ENCODE measurements at regions not wholly inside any gene's neighbourhood (a gene's known extent, or its start where the extent isn't known, plus 50 kb on each side); places are given as distances from the start of the nearest gene placed in this dataset.
A peak's percentile ranks its signal among the peaks of the same experiment; 100 is the strongest.

DNA sequence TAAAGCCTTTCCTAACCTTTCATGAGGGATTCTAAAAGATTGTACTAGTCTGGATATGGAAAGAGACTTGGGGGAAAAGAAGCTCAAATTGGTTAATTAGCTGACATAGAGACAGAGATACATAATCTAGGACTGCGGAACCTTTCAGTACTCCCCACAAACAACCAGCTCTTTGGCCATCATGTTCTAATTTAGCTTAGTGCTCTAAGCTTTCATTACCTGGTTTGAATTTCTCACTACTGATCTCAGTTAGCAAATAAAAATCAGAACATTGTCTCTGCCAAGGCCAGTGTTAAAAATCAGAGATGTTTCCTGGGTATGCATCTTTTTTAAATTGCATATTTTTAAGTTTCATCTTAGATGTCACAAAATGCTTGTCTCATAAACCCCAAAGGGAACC is 254.4 kb downstream of the GLUD2 start:
- Mint-ChIP-seq H3K4me3 (no peak overlapping the region), H3K4me1 (no peaks in the 10 kb centered on the region), H3K27me3 (no peaks in the 10 kb centered on the region), H3K36me3 (ENCODE audit: low read depth) (no peaks in the 10 kb centered on the region), H3K9me3 (no peaks in the 10 kb centered on the region), H3K27ac (no peak overlapping the region)
- ATAC-seq (replicated peaks), result no peak

DNA sequence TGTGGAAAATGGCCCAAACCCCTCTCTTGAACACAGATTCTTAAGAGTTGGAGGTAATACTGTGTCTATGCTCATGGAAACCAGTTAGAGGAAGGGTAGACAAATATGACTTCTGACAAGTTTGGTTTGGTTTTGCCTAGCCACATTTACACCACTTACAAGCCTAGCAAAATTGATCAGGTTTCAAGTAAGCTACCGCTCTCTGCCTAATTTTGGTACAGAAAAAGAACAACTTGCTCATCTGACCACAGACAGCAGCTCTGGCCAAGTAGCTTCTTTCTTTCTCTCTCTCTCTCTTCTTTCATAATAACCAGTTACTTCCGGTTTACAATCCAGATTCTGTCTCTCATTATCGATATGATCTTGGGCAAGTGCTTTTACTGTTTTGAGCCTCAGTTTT is 260.0 kb downstream of the GLUD2 start:
- H3K4me3 Mint-ChIP-seq, result peak overlapping the region; percentile 70
- H3K27ac Mint-ChIP-seq, result peak overlapping the region; percentile 99
- H3K9me3 Mint-ChIP-seq, result no peaks in the 10 kb centered on the region
- no peaks in the 10 kb centered on the region for H3K27me3 Mint-ChIP-seq
- peaks cover 16% of the 10 kb centered on the region for H3K4me1 Mint-ChIP-seq
- peak; percentile 70 for ATAC-seq (replicated peaks)
- peaks cover 11% of the 10 kb centered on the region for H3K36me3 Mint-ChIP-seq (ENCODE audit: low read depth)

- peak overlapping the region; percentile 70 for H3K4me3 Mint-ChIP-seq
- peak; percentile 77 for ATAC-seq (replicated peaks)
- peaks cover 11% of the 10 kb centered on the region for H3K36me3 Mint-ChIP-seq (ENCODE audit: low read depth)
- H3K27me3 Mint-ChIP-seq, result no peaks in the 10 kb centered on the region
- H3K27ac Mint-ChIP-seq, result peak overlapping the region; percentile 99
- no peaks in the 10 kb centered on the region for H3K9me3 Mint-ChIP-seq
- H3K4me1 Mint-ChIP-seq, result peaks cover 16% of the 10 kb centered on the region
Measured at GRCh38 chrX:121308276-121308805, 260.9 kb downstream of the GLUD2 start.

DNA sequence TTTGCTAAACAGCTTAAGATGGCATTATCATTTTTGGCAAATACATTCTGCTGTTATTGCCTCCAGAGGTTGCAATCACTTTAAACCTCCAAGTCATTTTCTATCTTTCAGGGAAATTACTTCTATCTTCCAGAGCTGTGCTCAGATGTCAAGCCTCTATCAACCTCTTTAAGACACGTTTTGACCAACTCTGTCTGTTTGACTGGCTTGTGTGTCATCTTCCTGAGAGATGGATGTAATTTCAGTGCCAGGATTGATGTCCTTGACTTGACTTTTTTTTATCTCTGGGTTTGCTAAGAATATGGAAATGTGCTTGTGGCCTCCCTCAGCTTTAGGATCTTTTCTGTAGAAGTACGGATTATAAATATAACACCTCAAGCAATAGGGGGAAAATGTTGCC is 263.4 kb downstream of the GLUD2 start:
- H3K4me1 Mint-ChIP-seq, result peaks cover 16% of the 10 kb centered on the region
- H3K9me3 Mint-ChIP-seq, result no peaks in the 10 kb centered on the region
- H3K36me3 Mint-ChIP-seq (ENCODE audit: low read depth), result peaks cover 11% of the 10 kb centered on the region
- H3K27me3 Mint-ChIP-seq, result no peaks in the 10 kb centered on the region
- H3K4me3 Mint-ChIP-seq, result no peak overlapping the region
- no peak overlapping the region for H3K27ac Mint-ChIP-seq
- no peak for ATAC-seq (replicated peaks)

- H3K27ac Mint-ChIP-seq, result no peak overlapping the region
- H3K36me3 Mint-ChIP-seq (ENCODE audit: low read depth), result no peaks in the 10 kb centered on the region
- ATAC-seq (replicated peaks), result no peak
- H3K27me3 Mint-ChIP-seq, result peaks cover 3% of the 10 kb centered on the region
- no peaks in the 10 kb centered on the region for H3K9me3 Mint-ChIP-seq
- H3K4me1 Mint-ChIP-seq, result no peaks in the 10 kb centered on the region
- no peak overlapping the region for H3K4me3 Mint-ChIP-seq
Measured at GRCh38 chrX:121320441-121320840, 273.0 kb downstream of the GLUD2 start.

- no peak for ATAC-seq (replicated peaks)
- Mint-ChIP-seq H3K9me3 (no peaks in the 10 kb centered on the region), H3K27me3 (peaks cover 3% of the 10 kb centered on the region), H3K4me3 (no peak overlapping the region), H3K4me1 (no peaks in the 10 kb centered on the region), H3K36me3 (ENCODE audit: low read depth) (no peaks in the 10 kb centered on the region), H3K27ac (no peak overlapping the region)
Measured at GRCh38 chrX:121322159-121322558, 274.7 kb downstream of the GLUD2 start.

DNA sequence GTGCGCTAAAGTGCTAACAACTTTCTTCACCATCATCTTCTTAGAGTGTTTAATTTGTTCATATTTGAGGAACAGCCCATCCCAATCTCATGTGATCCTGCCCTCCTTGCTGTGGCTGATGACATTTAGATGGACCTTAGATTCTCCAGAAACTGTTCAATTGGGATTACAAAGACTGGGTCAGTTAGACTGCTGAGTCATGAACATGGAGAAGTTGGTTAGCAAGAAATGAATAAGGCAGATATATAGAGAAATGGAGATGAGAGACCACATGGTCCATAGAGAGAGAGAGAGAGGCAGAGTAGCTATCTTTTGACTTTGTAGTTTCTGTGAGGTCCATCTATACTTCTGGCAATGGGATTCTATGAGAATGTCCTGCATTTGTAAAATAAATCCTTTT is 275.9 kb downstream of the GLUD2 start:
- Mint-ChIP-seq H3K4me1 (no peaks in the 10 kb centered on the region), H3K27ac (no peak overlapping the region), H3K27me3 (peaks cover 3% of the 10 kb centered on the region), H3K9me3 (no peaks in the 10 kb centered on the region), H3K36me3 (ENCODE audit: low read depth) (no peaks in the 10 kb centered on the region), H3K4me3 (no peak overlapping the region)
- no peak for ATAC-seq (replicated peaks)

- H3K9me3 Mint-ChIP-seq, result no peaks in the 10 kb centered on the region
- no peaks in the 10 kb centered on the region for H3K27me3 Mint-ChIP-seq
- H3K4me1 Mint-ChIP-seq, result no peaks in the 10 kb centered on the region
- H3K36me3 Mint-ChIP-seq (ENCODE audit: low read depth), result no peaks in the 10 kb centered on the region
- ATAC-seq (replicated peaks), result no peak
- no peak overlapping the region for H3K27ac Mint-ChIP-seq
- no peak overlapping the region for H3K4me3 Mint-ChIP-seq
Measured at GRCh38 chrX:121333942-121334341, 286.5 kb downstream of the GLUD2 start.

DNA sequence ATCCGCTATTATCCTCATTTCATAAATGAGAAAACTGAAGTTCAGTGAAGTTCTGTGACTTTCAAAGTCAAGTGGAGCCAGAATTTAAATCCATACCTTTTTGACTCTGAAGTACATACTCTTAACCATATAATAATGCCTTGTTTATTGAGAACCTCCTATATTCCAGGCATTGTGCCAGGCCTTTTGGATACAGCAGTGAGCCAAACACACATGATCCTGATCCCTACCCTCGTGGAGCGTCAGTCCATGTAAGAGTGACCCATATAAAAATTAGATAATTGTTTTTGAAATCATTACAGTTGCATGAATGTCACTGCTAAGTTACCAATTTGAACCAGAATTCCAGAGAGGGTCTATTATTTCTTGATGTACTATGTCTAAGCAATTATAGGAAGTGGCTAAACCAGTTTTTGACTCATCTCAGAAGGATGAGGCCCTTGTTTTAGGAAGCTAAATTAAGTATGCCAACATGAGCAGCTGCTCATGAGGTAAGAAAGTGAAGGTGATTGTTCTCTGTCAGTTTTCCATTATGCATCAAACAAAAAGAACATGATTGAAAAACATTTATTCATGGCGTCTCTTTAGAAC is 289.5 kb downstream of the GLUD2 start:
- H3K27me3 Mint-ChIP-seq, result no peaks in the 10 kb centered on the region
- no peaks in the 10 kb centered on the region for H3K36me3 Mint-ChIP-seq (ENCODE audit: low read depth)
- no peak overlapping the region for H3K4me3 Mint-ChIP-seq
- ATAC-seq (replicated peaks), result no peak
- H3K9me3 Mint-ChIP-seq, result no peaks in the 10 kb centered on the region
- no peak overlapping the region for H3K27ac Mint-ChIP-seq
- no peaks in the 10 kb centered on the region for H3K4me1 Mint-ChIP-seq

GRCh38 chrX:121337816-121338215 is 290.4 kb downstream of the GLUD2 start:
- H3K27me3 Mint-ChIP-seq, result no peaks in the 10 kb centered on the region
- no peaks in the 10 kb centered on the region for H3K36me3 Mint-ChIP-seq (ENCODE audit: low read depth)
- no peaks in the 10 kb centered on the region for H3K4me1 Mint-ChIP-seq
- no peak overlapping the region for H3K4me3 Mint-ChIP-seq
- H3K27ac Mint-ChIP-seq, result no peak overlapping the region
- no peak for ATAC-seq (replicated peaks)
- H3K9me3 Mint-ChIP-seq, result no peaks in the 10 kb centered on the region

GRCh38 chrX:121349263-121349662 is 301.9 kb downstream of the GLUD2 start:
- no peak overlapping the region for H3K27ac Mint-ChIP-seq
- H3K4me1 Mint-ChIP-seq, result no peaks in the 10 kb centered on the region
- H3K9me3 Mint-ChIP-seq, result no peaks in the 10 kb centered on the region
- peaks cover 12% of the 10 kb centered on the region for H3K27me3 Mint-ChIP-seq
- H3K4me3 Mint-ChIP-seq, result no peak overlapping the region
- H3K36me3 Mint-ChIP-seq (ENCODE audit: low read depth), result no peaks in the 10 kb centered on the region
- ATAC-seq (replicated peaks), result no peak

DNA sequence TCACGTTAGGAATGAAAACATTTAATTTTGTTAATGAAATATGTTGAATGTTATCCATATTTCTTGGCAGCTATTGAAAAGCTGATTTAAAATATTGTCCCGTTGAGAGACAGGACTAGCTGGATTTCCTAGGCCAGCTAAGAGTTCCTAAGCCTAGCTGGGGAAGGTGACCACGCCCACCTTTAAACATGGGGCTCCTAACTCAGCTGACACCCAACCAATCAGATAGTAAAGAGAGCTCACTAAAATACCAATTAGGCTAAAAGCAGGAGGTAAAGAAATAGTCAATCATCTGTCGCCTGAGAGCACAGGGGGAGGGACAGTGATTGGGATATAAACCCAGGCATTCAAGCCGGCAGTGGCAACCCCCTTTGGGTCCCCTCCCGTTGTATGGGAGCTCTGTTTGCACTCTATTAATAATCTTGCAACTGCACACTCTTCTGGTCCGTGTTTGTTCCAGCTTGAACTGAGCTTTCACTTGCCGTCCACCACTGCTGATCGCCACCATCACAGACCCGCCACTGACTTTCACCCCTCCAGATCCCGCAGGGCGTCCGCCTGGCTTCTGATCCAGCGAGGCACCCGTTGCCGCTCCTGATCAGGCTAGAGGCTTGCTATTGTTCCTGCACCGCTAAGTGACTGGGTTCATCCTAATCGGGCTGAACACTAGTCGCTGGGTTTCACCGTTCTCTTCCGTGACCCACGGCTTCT is 308.9 kb downstream of the GLUD2 start:
- no peak overlapping the region for H3K27ac Mint-ChIP-seq
- ATAC-seq (replicated peaks), result no peak
- H3K4me1 Mint-ChIP-seq, result no peaks in the 10 kb centered on the region
- no peaks in the 10 kb centered on the region for H3K36me3 Mint-ChIP-seq (ENCODE audit: low read depth)
- H3K4me3 Mint-ChIP-seq, result no peak overlapping the region
- no peaks in the 10 kb centered on the region for H3K27me3 Mint-ChIP-seq
- H3K9me3 Mint-ChIP-seq, result no peaks in the 10 kb centered on the region

DNA sequence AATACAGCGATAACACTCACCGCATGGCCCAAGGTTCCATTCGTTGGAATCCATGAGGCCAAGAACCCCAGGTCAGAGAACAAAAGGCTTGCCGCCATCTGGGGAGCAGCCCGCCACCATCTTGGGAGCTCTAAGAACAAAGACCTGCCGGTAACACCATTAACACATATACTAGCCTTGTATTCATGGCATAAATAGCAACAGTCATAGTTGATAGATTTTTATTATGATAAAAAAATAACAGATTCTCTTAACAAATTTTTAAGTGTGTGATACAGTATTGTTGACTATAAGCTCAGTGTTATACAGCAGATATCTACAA is 309.4 kb downstream of the GLUD2 start:
- Mint-ChIP-seq H3K4me3 (no peak overlapping the region), H3K36me3 (ENCODE audit: low read depth) (no peaks in the 10 kb centered on the region), H3K27ac (no peak overlapping the region), H3K9me3 (no peaks in the 10 kb centered on the region), H3K27me3 (no peaks in the 10 kb centered on the region), H3K4me1 (no peaks in the 10 kb centered on the region)
- ATAC-seq (replicated peaks), result no peak

GRCh38 chrX:121360280-121360679 is 312.9 kb downstream of the GLUD2 start:
- no peak for ATAC-seq (replicated peaks)
- Mint-ChIP-seq H3K27ac (no peak overlapping the region), H3K27me3 (no peaks in the 10 kb centered on the region), H3K4me1 (no peaks in the 10 kb centered on the region), H3K36me3 (ENCODE audit: low read depth) (no peaks in the 10 kb centered on the region), H3K4me3 (no peak overlapping the region), H3K9me3 (no peaks in the 10 kb centered on the region)

DNA sequence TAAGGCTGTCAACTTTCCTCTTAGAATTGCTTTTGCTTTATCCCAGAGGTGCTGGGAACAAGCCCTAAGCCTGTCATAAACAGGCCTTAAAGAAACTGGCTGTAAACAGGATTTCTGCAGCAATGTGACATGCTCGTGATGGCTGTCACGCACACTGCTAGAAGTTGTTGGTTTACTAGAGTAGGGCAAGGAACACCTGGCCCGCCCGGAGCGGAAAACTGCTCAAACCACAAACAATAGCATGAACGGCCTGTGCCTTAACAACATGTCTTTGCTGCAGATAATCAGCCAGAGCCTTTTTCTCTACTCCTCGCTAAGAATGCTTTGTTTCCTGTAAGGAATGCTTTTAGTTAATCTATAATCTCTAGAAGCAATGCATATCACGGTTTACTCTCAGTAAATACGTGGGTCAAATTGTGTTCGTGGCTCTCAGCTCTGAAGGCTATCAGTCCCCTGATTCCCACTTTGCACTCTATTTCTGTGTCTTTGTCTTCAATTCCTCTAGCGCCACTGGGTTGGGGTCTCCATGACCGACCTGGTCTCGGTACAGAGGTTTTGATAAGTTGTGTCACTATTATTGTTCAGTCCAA is 318.3 kb downstream of the GLUD2 start:
- Mint-ChIP-seq H3K4me3 (no peak overlapping the region), H3K27me3 (no peaks in the 10 kb centered on the region), H3K4me1 (no peaks in the 10 kb centered on the region), H3K27ac (no peak overlapping the region), H3K9me3 (no peaks in the 10 kb centered on the region), H3K36me3 (ENCODE audit: low read depth) (no peaks in the 10 kb centered on the region)
- ATAC-seq (replicated peaks), result no peak
